Body of pancreas (tissue), 4 donors: ENCODE measurements at regions not wholly inside any gene's neighbourhood (a gene's known extent, or its start where the extent isn't known, plus 50 kb on each side); places are given as distances from the start of the nearest gene placed in this dataset.

ENCODE experiments used
- ATAC-seq: fragments of 150-250 bp; one replicate; pipeline ENCODE4 v1.9.1; 2016
- DNase-seq, 4 donors: peaks; one replicate each; pipeline ENCODE4 v3.0.0-alpha.2; 2019
- H3K27ac ChIP-seq, 4 donors: fragments of 200-600 bp; sonication (generic); 1 replicate in 3 of 4; 2 replicates in 1 of 4; pipeline versions ENCODE4 v1.5.1 to v1.6.1; 2016 to 2019; ENCODE audit warnings: mild to moderate bottlenecking in 1 of 4, mixed read lengths in 1 of 4, moderate library complexity in 1 of 4
- H3K27me3 ChIP-seq, 2 donors: fragments of 200-600 bp; sonication (generic); one replicate each; pipeline ENCODE4 v1.6.0; 2016; ENCODE audit warnings: mild to moderate bottlenecking in 1 of 2
- H3K36me3 ChIP-seq, 2 donors: fragments of 200-600 bp; sonication (generic); replicated peaks in 1 of 2; 2 replicates each; pipeline ENCODE4 v1.5.1; 2016; ENCODE audit warnings: low read depth in 2 of 2; ENCODE audit not compliant: insufficient read depth in 1 of 2
- H3K4me1 ChIP-seq: fragments of 200-600 bp; sonication (generic); one replicate; pipeline ENCODE4 v1.6.0; 2016
- H3K4me3 ChIP-seq, 2 donors: fragments of 200-600 bp; sonication (generic); 1 replicate in 1 of 2; 2 replicates in 1 of 2; pipeline ENCODE4 v1.5.1; 2016 to 2019
- H3K9me3 ChIP-seq, 3 donors: fragments of 200-600 bp; sonication (generic); 1 replicate in 2 of 3; 2 replicates in 1 of 3; pipeline ENCODE4 v1.5.1; 2016
- CTCF ChIP-seq, 7 experiments: fragments of 450-650 bp in 4 of 7; fragments of 200-600 bp in 3 of 7; sonication (generic) in 3 of 7; IDR thresholded peaks; one replicate each; pipeline ENCODE4 v1.5.1; 2016 to 2019; ENCODE audit warnings: antibody characterized with exemption in 7 of 7
- POLR2A ChIP-seq, 3 donors: fragments of 450-650 bp; IDR thresholded peaks; one replicate each; pipeline ENCODE4 v1.6.1; 2016; ENCODE audit warnings: antibody characterized with exemption in 3 of 3, mild to moderate bottlenecking in 2 of 3
- WGBS, 2 donors: methylation state at CpG; one replicate each; pipeline ENCODE4 v1.1.5; 2017; 5-methylcytosine and 5-hydroxymethylcytosine counted together
- intact Hi-C: fragments of 100-400 bp; cut with DNase I; formaldehyde crosslinking; loops from one replicate; pipeline ENCODE4 v1.15.1; 2023

- Histone ChIP-seq H3K4me3 (no peak overlapping the region), H3K4me1 (no peaks in the 10 kb centered on the region), H3K27ac (no peak overlapping the region), H3K27me3 (no peaks in the 10 kb centered on the region), H3K9me3 (no peaks in the 10 kb centered on the region), H3K36me3 (no peaks in the 10 kb centered on the region)
- 62 to 70% methylated on average over 2 of the region's 2 CpGs for WGBS, 2 donors
- ATAC-seq (no peak), DNase-seq (no peak)
- intact Hi-C loops = no loop called here
- TF ChIP-seq POLR2A (IDR thresholded peaks at IDR 0.05) = no peak
- no peak for TF ChIP-seq CTCF (IDR thresholded peaks at IDR 0.05)
These were observed 561.1 kb downstream of the NR2F1-AS1 start for GRCh38 chr5:93019896-93020295.

- TF ChIP-seq POLR2A (IDR thresholded peaks at IDR 0.05) = no peak
- TF ChIP-seq CTCF (IDR thresholded peaks at IDR 0.05) = no peak
- Histone ChIP-seq H3K36me3 (no peaks in the 10 kb centered on the region), H3K27ac (no peak overlapping the region), H3K9me3 (no peaks in the 10 kb centered on the region), H3K4me1 (no peaks in the 10 kb centered on the region), H3K27me3 (no peaks in the 10 kb centered on the region), H3K4me3 (no peak overlapping the region)
- DNase-seq (no peak), ATAC-seq (no peak)
- intact Hi-C loops = no loop called here
These were observed 562.6 kb downstream of the NR2F1-AS1 start for GRCh38 chr5:93018461-93018860.

- Histone ChIP-seq H3K27me3 (no peaks in the 10 kb centered on the region), H3K27ac (no peak overlapping the region), H3K4me3 (no peak overlapping the region), H3K36me3 (no peaks in the 10 kb centered on the region), H3K9me3 (no peaks in the 10 kb centered on the region), H3K4me1 (no peaks in the 10 kb centered on the region)
- intact Hi-C loops = no loop called here
- no peak for DNase-seq
- TF ChIP-seq CTCF (IDR thresholded peaks at IDR 0.05) = no peak
- no peak for TF ChIP-seq POLR2A (IDR thresholded peaks at IDR 0.05)
- 66 to 74% methylated on average over 2 of the region's 2 CpGs for WGBS, 2 donors
- no peak for ATAC-seq
These were observed 563.2 kb downstream of the NR2F1-AS1 start for GRCh38 chr5:93017849-93018248.

- Histone ChIP-seq H3K4me3 (no peak overlapping the region), H3K4me1 (no peaks in the 10 kb centered on the region), H3K27me3 (no peaks in the 10 kb centered on the region), H3K9me3 (no peaks in the 10 kb centered on the region), H3K27ac (no peak overlapping the region), H3K36me3 (no peaks in the 10 kb centered on the region)
- TF ChIP-seq CTCF (IDR thresholded peaks at IDR 0.05) (no peak), POLR2A (IDR thresholded peaks at IDR 0.05) (no peak)
- intact Hi-C loops = no loop called here
- DNase-seq (no peak), ATAC-seq (no peak)
- 67 to 81% methylated on average over 1 of the region's 1 CpG for WGBS, 2 donors
These were observed 563.6 kb downstream of the NR2F1-AS1 start for GRCh38 chr5:93017376-93017775.

- Histone ChIP-seq H3K27ac (no peak overlapping the region), H3K4me1 (no peaks in the 10 kb centered on the region), H3K27me3 (no peaks in the 10 kb centered on the region), H3K36me3 (no peaks in the 10 kb centered on the region), H3K4me3 (no peak overlapping the region), H3K9me3 (no peaks in the 10 kb centered on the region)
- intact Hi-C loops = no loop called here
- DNase-seq = no peak
- WGBS, 2 donors = 54 to 56% methylated on average over 1 of the region's 1 CpG
- ATAC-seq = no peak
- no peak for TF ChIP-seq POLR2A (IDR thresholded peaks at IDR 0.05)
- no peak for TF ChIP-seq CTCF (IDR thresholded peaks at IDR 0.05)
These were observed 570.4 kb downstream of the NR2F1-AS1 start for GRCh38 chr5:93010616-93011015.
